Epithelial cell of proximal tubule (primary cell): ENCODE measurements at regions not wholly inside any gene's neighbourhood (a gene's known extent, or its start where the extent isn't known, plus 50 kb on each side); places are given as distances from the start of the nearest gene placed in this dataset.
A peak's percentile ranks its signal among the peaks of the same experiment; 100 is the strongest.

ENCODE experiments used
- DNase-seq: peaks from one replicate; pipeline ENCODE4 v3.0.0-alpha.2; 2011; ENCODE audit warnings: low read depth
- H3K4me3 ChIP-seq: 2 replicates; pipeline ENCODE4 v1.5.1; 2011; ENCODE audit warnings: low read depth, mild to moderate bottlenecking, low read length
- TF ChIP-seq, protein P1 (sequence below): conservative IDR thresholded peaks from 2 replicates; pipeline ENCODE4 v1.5.1; 2012; ENCODE audit warnings: low read depth, mild to moderate bottlenecking, low read length

DNA sequence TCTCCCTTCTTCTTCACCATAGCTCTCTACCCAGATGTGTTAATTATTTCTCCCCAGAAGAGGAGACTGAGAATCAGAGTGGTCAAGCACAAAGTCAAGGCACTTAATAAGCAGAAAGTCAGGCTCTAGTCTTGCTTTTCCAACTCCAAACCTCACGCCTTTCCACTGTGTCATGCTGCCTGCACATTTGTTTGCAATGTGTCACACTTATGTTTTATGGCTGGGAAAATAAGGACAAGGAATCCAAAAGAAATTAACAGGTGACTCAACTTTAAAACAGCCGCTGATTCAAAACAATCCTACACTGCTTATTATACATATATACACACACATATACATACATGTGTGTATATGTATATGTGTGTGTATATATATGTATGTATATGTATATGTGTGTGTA lies 255.7 kb upstream of the DYNLRB2 start:
- TF ChIP-seq, protein P1, sequence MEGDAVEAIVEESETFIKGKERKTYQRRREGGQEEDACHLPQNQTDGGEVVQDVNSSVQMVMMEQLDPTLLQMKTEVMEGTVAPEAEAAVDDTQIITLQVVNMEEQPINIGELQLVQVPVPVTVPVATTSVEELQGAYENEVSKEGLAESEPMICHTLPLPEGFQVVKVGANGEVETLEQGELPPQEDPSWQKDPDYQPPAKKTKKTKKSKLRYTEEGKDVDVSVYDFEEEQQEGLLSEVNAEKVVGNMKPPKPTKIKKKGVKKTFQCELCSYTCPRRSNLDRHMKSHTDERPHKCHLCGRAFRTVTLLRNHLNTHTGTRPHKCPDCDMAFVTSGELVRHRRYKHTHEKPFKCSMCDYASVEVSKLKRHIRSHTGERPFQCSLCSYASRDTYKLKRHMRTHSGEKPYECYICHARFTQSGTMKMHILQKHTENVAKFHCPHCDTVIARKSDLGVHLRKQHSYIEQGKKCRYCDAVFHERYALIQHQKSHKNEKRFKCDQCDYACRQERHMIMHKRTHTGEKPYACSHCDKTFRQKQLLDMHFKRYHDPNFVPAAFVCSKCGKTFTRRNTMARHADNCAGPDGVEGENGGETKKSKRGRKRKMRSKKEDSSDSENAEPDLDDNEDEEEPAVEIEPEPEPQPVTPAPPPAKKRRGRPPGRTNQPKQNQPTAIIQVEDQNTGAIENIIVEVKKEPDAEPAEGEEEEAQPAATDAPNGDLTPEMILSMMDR = no peak
- no peak overlapping the region for H3K4me3 ChIP-seq
- DNase-seq = peak; percentile 90

DNA sequence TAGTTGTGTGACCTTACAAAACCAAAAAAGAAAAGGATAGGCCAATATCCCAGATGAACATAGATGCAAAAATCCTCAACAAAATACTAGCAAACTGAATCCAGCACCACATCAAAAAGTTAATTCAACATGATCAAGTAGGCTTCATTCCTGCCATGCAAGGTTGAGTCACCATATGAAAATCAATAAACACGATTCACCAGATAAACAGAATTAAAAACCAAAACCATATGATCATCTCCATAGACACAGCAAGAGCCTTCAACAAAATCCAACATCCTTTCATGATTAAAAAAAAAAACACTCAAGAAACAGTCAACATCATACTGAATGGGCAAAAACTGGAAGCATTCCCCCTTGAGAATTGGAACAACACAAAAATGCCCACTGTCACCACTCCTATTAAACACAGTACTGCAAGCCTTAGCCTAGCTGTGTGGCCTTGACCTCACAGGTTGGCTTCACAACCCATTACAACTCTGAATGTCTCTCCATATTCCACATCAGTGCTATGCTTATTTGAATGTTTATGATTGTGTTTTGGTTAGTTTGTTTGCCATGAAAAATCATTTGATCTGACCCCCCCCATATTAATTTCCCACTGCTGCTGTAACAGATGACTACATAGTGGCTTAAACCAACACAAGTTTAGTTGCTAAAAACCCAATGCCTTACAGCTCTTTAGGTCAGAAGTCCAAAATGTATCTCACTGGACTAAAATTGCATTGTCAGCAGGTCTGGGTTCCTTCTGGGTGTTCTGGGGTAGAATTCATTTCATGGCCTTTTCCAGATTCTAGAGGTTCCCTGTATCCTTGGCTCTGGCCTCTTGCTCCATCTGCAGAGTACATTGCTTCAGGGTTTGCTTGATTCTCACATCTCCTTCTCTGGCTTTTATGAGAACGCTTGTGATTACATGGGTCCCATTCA lies 257.1 kb upstream of the DYNLRB2 start:
- TF ChIP-seq, protein P1 = no peak
- no peak for DNase-seq
- no peak overlapping the region for H3K4me3 ChIP-seq

DNA sequence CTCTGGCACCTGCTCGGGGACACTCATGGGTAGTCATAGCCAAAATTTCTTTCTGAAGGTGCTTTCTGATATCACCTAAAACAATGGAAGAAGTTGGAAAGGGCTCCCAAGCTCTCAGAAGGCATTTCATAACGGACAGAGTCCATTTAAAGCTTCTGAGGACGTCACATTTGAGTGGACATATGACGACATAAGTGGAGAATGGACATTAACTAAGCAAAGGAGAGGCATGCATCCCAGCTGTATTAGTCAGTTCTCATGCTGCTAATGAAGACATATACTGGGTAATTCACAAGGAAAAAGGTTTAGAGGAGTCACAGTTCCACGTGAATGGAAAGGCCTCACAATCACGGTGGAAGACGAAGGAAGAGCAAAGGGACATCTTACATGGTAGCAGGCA lies 260.2 kb upstream of the DYNLRB2 start:
- TF ChIP-seq, protein P1 = no peak
- DNase-seq = no peak

DNA sequence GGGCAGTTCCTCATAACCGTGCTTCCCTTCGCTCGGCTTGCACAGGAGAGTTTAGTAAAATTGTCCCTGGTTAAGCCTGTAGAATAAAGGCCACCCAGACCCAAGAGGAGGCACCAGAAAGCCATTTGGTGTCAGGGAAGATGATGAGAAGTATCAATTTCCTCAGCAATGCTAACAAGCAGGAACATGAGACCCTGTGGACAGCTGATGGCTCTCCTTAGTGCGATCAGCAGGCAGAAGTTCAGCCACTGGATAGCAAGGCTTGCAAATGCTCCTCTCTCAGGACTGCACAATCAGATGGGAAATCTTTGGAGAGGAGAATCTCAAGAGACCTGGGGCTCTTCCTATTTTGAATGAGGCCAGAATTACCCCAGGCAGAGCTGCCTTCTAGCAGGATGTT lies 261.1 kb upstream of the DYNLRB2 start:
- H3K4me3 ChIP-seq = no peak overlapping the region
- TF ChIP-seq, protein P1 = no peak
- DNase-seq = no peak

More for the DNA sequence above, 260.2 kb upstream of the DYNLRB2 start:
- H3K4me3 ChIP-seq = no peak overlapping the region

DNA sequence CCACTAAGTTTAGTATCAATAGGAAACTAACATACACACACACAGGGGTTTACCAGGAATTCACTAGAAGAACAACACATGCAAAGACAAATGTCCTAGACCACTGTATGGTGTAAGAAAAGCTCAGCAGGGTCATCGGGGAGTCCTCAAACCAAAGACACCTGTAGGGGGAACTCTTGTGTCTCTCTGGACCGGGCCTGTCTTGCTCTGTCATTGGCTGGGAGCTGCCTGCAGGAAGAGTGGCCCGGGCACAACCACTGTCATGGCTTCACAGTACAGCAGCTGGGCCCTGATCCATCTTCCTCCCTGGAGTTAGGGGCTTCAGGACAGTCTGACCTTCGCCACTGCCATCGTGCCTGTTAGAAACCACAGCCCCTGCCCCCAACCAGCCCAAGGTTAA lies 263.6 kb upstream of the DYNLRB2 start:
- TF ChIP-seq, protein P1 = peak; percentile 26
- H3K4me3 ChIP-seq = no peak overlapping the region
- no peak for DNase-seq

DNA sequence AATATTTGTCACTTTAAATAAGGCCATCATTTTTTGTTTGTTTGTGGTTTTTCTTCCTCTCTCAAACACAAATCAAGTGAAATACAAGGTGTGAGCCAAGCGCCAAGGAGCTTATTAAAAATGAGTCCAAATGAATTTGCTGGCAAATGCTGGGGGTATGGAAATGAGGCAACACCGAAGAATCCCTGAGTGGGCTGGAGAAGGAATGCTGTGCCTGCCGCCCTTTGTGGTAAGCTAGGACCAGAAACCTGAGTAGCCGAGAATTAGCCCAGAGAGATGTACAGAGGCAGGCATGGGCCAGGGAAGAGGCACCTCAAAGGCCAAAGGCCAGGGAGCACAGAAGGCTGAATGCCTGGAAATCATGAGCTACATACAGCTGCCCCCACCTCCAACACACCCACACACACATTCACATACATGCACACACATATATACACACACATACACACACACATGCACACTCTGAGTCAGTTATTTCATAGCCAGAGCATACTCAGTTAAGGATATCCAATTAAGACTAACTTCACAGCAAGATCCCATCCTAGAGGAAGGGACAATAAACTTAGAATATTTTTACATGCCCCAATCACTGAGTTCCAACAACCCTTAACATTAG lies 266.1 kb upstream of the DYNLRB2 start:
- no peak for DNase-seq
- TF ChIP-seq, protein P1 = no peak
- H3K4me3 ChIP-seq = no peak overlapping the region
